Stomach (tissue), 4 donors: ENCODE measurements at regions not wholly inside any gene's neighbourhood (a gene's known extent, or its start where the extent isn't known, plus 50 kb on each side); places are given as distances from the start of the nearest gene placed in this dataset.

Experiments used
- EP300 ChIP-seq: sonication (generic); formaldehyde crosslinking; IDR thresholded peaks from one replicate; pipeline ENCODE4 v1.6.1; 2017; ENCODE audit warnings: antibody characterized with exemption
- POLR2A ChIP-seq, 4 donors: fragments of 450-650 bp; IDR thresholded peaks; one replicate each; pipeline ENCODE4 v1.6.1; 2016; ENCODE audit warnings: antibody characterized with exemption in 4 of 4, control low read depth in 2 of 4, mild to moderate bottlenecking in 1 of 4, moderate library complexity in 1 of 4
- POLR2AphosphoS5 ChIP-seq, 3 donors: sonication (generic); formaldehyde crosslinking; IDR thresholded peaks; one replicate each; pipeline ENCODE4 v1.6.1; 2016; ENCODE audit warnings: antibody characterized with exemption in 3 of 3
- TF ChIP-seq, protein P1 (sequence below), 7 experiments: fragments of 450-650 bp in 4 of 7; fragments of 200-600 bp in 3 of 7; sonication (generic) in 3 of 7; IDR thresholded peaks; one replicate each; pipeline ENCODE4 v1.5.1; 2016 to 2019; ENCODE audit warnings: antibody characterized with exemption in 7 of 7, control low read depth in 2 of 7, mild to moderate bottlenecking in 1 of 7

DNA sequence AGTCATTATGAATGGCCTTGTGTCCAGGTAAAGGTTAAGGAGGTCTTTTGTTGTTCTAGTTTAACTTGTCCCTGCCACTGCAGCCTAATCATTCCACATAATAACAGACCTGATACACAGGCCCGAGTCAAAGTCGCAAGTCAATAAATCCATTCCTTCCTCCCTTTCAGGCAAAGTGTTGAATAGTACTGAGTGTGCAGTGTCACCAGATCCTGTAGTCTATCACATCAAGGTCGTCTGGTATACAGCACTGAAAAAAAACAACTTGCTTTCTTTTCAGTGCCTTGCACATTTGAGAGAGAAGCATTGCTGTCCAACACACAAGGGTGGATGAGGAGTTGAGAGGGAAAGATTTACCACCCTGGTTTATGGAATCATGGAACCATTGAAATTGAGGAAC lies 606.2 kb downstream of the BCL11A start:
- no peak for TF ChIP-seq POLR2AphosphoS5 (IDR thresholded peaks at IDR 0.05)
- TF ChIP-seq, protein P1, sequence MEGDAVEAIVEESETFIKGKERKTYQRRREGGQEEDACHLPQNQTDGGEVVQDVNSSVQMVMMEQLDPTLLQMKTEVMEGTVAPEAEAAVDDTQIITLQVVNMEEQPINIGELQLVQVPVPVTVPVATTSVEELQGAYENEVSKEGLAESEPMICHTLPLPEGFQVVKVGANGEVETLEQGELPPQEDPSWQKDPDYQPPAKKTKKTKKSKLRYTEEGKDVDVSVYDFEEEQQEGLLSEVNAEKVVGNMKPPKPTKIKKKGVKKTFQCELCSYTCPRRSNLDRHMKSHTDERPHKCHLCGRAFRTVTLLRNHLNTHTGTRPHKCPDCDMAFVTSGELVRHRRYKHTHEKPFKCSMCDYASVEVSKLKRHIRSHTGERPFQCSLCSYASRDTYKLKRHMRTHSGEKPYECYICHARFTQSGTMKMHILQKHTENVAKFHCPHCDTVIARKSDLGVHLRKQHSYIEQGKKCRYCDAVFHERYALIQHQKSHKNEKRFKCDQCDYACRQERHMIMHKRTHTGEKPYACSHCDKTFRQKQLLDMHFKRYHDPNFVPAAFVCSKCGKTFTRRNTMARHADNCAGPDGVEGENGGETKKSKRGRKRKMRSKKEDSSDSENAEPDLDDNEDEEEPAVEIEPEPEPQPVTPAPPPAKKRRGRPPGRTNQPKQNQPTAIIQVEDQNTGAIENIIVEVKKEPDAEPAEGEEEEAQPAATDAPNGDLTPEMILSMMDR (IDR thresholded peaks at IDR 0.05), result no peak
- TF ChIP-seq POLR2A (IDR thresholded peaks at IDR 0.05), result no peak
- no peak for TF ChIP-seq EP300
